C4-2B (cell line): ENCODE measurements at regions not wholly inside any gene's neighbourhood (a gene's known extent, or its start where the extent isn't known, plus 50 kb on each side); places are given as distances from the start of the nearest gene placed in this dataset.

Experiments
- CTCF ChIP-seq: fragments of 450-650 bp; conservative IDR thresholded peaks from 2 replicates; pipeline ENCODE4 v1.5.1; 2017; ENCODE audit warnings: mild to moderate bottlenecking
- ZFX ChIP-seq: fragments of 450-650 bp; IDR thresholded peaks from 2 replicates; pipeline ENCODE4 v1.6.1; 2017

GRCh38 chr10:120789303-120790203 lies 61.6 kb upstream of the WDR11 start:
- no peak for TF ChIP-seq CTCF
- TF ChIP-seq ZFX = no peak
